Frontal cortex (tissue), 4 donors: ENCODE measurements at regions not wholly inside any gene's neighbourhood (a gene's known extent, or its start where the extent isn't known, plus 50 kb on each side); places are given as distances from the start of the nearest gene placed in this dataset. TPM values are rescaled to one million over a fixed set of nuclear protein-coding genes. Genes with fewer than 3 reads are reported as not detected.

ENCODE experiments used
- DNase-seq, 2 donors: peaks; one replicate each; pipeline ENCODE4 v3.0.0; 2012; ENCODE audit warnings: low spot score in 2 of 2
- FAIRE-seq: peaks from 2 replicates; lab custom pipeline; 2012; peaks lifted over from hg19 to GRCh38; lab: Jason Lieb, UNC
- small RNA-seq: library from RNA; depleted of rRNA; stranded (forward); fragments of <200 nt; gene quantifications from one replicate; pipeline ENCODE3, GENCODE V24; 2014
- donor health status: control.
- donor health status: control.
- donor health status: control.

GRCh38 chr1:64417803-64418202 is 52.1 kb upstream of the CACHD1 start:
- no peak for DNase-seq
- FAIRE-seq, result no peak

Small RNA genes lying in the stretch of these regions (small RNA-seq; reads per million reads assigned to genes)
- gene RNU7-62P, result not detected
